Activated CD8-positive, alpha-beta memory T cell treated with anti-CD3 and anti-CD28 coated beads, Interleukin-2, amount 50 U/mL, for 48 hours (primary cell): ENCODE measurements at regions not wholly inside any gene's neighbourhood (a gene's known extent, or its start where the extent isn't known, plus 50 kb on each side); places are given as distances from the start of the nearest gene placed in this dataset.

Experiments
- DNase-seq: peaks from one replicate; pipeline ENCODE4 v3.0.0-alpha.2; 2020

GRCh38 chr2:9739531-9739964 is 103.7 kb upstream of the TAF1B start:
- DNase-seq, result peak; percentile 81

GRCh38 chr2:9740382-9741073 is 102.7 kb upstream of the TAF1B start:
- no peak for DNase-seq

GRCh38 chr2:9741110-9741509 is 102.2 kb upstream of the TAF1B start:
- no peak for DNase-seq

- DNase-seq, result no peak
Measured at GRCh38 chr2:9742601-9743000, 100.7 kb upstream of the TAF1B start.

- no peak for DNase-seq
Measured at GRCh38 chr2:9744256-9745004, 98.8 kb upstream of the TAF1B start.

GRCh38 chr2:9745153-9745899 is 97.9 kb upstream of the TAF1B start:
- DNase-seq, result no peak

- no peak for DNase-seq
Measured at GRCh38 chr2:9747396-9747795, 95.9 kb upstream of the TAF1B start.

GRCh38 chr2:9748577-9748976 is 94.7 kb upstream of the TAF1B start:
- DNase-seq, result no peak

GRCh38 chr2:9749546-9750223 is 93.6 kb upstream of the TAF1B start:
- no peak for DNase-seq

- no peak for DNase-seq
Measured at GRCh38 chr2:9750224-9751215, 92.8 kb upstream of the TAF1B start.

GRCh38 chr2:9751831-9752230 is 91.4 kb upstream of the TAF1B start:
- no peak for DNase-seq

GRCh38 chr2:9752441-9753275 is 90.6 kb upstream of the TAF1B start:
- peak; percentile 91 for DNase-seq

GRCh38 chr2:9753276-9753600 is 90.0 kb upstream of the TAF1B start:
- DNase-seq, result peak; percentile 82

- DNase-seq, result peak; percentile 84
Measured at GRCh38 chr2:9753665-9754531, 89.4 kb upstream of the TAF1B start.

- DNase-seq, result no peak
Measured at GRCh38 chr2:9754532-9754887, 88.8 kb upstream of the TAF1B start.

- no peak for DNase-seq
Measured at GRCh38 chr2:9755008-9755407, 88.3 kb upstream of the TAF1B start.

GRCh38 chr2:9755638-9756037 is 87.6 kb upstream of the TAF1B start:
- DNase-seq, result no peak

- DNase-seq, result no peak
Measured at GRCh38 chr2:9756692-9757250, 86.5 kb upstream of the TAF1B start.

- no peak for DNase-seq
Measured at GRCh38 chr2:9757501-9758264, 85.6 kb upstream of the TAF1B start.
